ENCODE measurements at regions not wholly inside any gene's neighbourhood (a gene's known extent, or its start where the extent isn't known, plus 50 kb on each side); places are given as distances from the start of the nearest gene placed in this dataset.

DNA sequence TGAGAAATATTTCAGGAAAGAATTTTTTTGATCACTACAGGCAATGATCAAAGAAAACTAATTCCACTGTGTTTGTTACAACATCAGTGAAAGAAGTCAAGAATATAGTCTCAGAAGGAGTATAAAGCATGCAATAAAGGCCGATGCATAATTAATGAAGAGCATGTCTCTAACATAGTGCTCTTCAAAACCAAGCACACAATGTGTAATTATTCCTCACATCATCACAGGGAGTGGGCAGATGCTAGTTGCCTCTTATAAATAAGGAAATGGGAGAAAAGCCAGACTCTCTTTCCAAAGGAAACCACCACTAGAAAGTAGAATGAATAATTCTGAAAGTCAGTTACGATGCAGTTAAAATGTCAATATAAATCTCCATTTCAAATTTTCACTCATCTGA is 220.1 kb downstream of the TEX36 start:
- H3K4me3 ChIP-seq (ENCODE audit: low read depth, low read length): no peak overlapping the region
- DNase-seq: no peak
- no peak overlapping the region for H3K27ac Mint-ChIP-seq

DNA sequence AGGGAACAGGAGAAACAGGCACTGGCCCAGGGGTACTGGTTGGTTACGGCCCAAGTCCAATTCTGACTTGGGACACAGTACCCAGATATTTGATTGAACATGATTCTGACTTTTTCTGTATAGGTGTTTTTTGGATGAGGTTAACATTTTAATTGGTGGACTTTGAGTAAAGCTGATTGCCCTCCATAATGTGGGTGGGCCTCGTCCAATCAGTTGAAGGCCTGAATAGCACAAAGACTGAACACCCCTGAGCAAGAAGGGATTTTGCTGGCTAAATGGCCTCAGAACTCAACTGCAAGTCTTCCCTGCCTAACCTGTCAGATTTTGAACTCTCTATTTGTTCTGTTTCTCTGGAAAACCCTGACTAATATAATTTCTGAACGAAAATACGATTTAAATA is 222.6 kb downstream of the TEX36 start:
- Mint-ChIP-seq H3K4me1 (no peaks in the 10 kb centered on the region), H3K36me3 (no peaks in the 10 kb centered on the region), H3K9me3 (no peaks in the 10 kb centered on the region), H3K27me3 (no peaks in the 10 kb centered on the region), H3K4me3 (no peak overlapping the region), H3K27ac (no peak overlapping the region)
- H3K27ac ChIP-seq (ENCODE audit: insufficient read depth, low read length, poor library complexity, severe bottlenecking): no peak overlapping the region
- no peak overlapping the region for H3K4me3 ChIP-seq (ENCODE audit: low read depth, low read length)
- no peak for ATAC-seq (ENCODE audit: low read depth in 2 of 2)
- H3K4me1 ChIP-seq (ENCODE audit: control insufficient read depth, insufficient read depth, low read length, poor library complexity, severe bottlenecking): no peaks in the 10 kb centered on the region
- H3K9me3 ChIP-seq (ENCODE audit: control insufficient read depth in 2 of 2, low read length in 2 of 2): no peaks in the 10 kb centered on the region
- DNase-seq: no peak
- H3K27me3 ChIP-seq (ENCODE audit: control insufficient read depth, insufficient read depth, low read length): no peaks in the 10 kb centered on the region
- H3K36me3 ChIP-seq (ENCODE audit: control insufficient read depth, insufficient read depth, low read length): no peaks in the 10 kb centered on the region

More for the DNA sequence above, 220.1 kb downstream of the TEX36 start:
- H3K27me3 ChIP-seq (ENCODE audit: control insufficient read depth, insufficient read depth, low read length): no peaks in the 10 kb centered on the region
- no peaks in the 10 kb centered on the region for H3K4me1 ChIP-seq (ENCODE audit: control insufficient read depth, insufficient read depth, low read length, poor library complexity, severe bottlenecking)
- Mint-ChIP-seq H3K4me1 (no peaks in the 10 kb centered on the region), H3K36me3 (no peaks in the 10 kb centered on the region), H3K9me3 (no peaks in the 10 kb centered on the region), H3K4me3 (no peak overlapping the region), H3K27me3 (no peaks in the 10 kb centered on the region)
- H3K9me3 ChIP-seq (ENCODE audit: control insufficient read depth in 2 of 2, low read length in 2 of 2): no peaks in the 10 kb centered on the region
- no peak overlapping the region for H3K27ac ChIP-seq (ENCODE audit: insufficient read depth, low read length, poor library complexity, severe bottlenecking)
- H3K36me3 ChIP-seq (ENCODE audit: control insufficient read depth, insufficient read depth, low read length): no peaks in the 10 kb centered on the region
- no peak for ATAC-seq (ENCODE audit: low read depth in 2 of 2)

DNA sequence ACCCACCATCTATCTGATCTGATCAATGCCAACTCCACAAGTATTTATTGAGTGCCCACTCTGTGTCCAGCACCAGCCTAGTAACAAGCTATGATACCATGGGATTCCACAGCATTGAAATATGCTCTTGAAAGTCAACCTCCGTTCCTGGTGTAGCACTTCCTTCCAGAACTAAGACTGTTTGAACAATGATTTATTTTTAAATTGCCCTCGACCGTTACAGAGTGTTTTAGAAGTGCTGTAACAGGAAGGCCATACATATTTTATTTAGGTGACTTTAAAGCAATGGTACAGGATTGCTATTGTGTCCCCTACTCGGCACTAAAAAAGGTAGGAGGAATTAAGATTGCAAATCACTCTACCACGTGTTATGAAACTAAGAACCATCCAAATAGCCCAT is 225.6 kb downstream of the TEX36 start:
- ATAC-seq (ENCODE audit: low read depth in 2 of 2) (no peak), DNase-seq (no peak)
- Mint-ChIP-seq H3K4me1 (no peaks in the 10 kb centered on the region), H3K9me3 (peaks cover 0 to 1% (median 0%) of the 10 kb centered on the region in 7 donors), H3K36me3 (no peaks in the 10 kb centered on the region), H3K4me3 (no peak overlapping the region), H3K27me3 (no peaks in the 10 kb centered on the region), H3K27ac (no peak overlapping the region)
- Histone ChIP-seq H3K27me3 (ENCODE audit: control insufficient read depth, insufficient read depth, low read length) (no peaks in the 10 kb centered on the region), H3K27ac (ENCODE audit: insufficient read depth, low read length, poor library complexity, severe bottlenecking) (no peak overlapping the region), H3K9me3 (ENCODE audit: control insufficient read depth in 2 of 2, low read length in 2 of 2) (no peaks in the 10 kb centered on the region), H3K36me3 (ENCODE audit: control insufficient read depth, insufficient read depth, low read length) (no peaks in the 10 kb centered on the region), H3K4me1 (ENCODE audit: control insufficient read depth, insufficient read depth, low read length, poor library complexity, severe bottlenecking) (no peaks in the 10 kb centered on the region), H3K4me3 (ENCODE audit: low read depth, low read length) (no peak overlapping the region)

DNA sequence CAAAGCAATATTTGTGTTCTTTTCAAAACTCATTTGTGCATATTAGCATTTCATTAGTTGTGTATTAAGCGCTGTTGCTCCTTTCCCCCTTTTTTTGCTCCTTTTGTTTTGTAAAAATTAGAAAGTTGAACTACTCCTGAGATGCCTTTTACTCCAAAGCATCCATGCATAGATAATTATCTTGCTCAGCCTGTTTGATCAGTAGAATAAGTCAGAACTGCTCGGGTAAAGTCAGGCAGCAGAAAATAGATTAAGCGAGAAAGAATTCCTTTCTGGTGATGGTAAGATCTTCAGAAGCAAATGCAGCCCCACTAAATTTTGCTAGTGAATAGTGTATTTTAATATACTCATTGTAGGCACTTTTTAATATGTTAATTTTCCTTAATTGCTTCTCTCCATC is 227.1 kb downstream of the TEX36 start:
- no peaks in the 10 kb centered on the region for H3K4me1 ChIP-seq (ENCODE audit: control insufficient read depth, insufficient read depth, low read length, poor library complexity, severe bottlenecking)
- ATAC-seq (ENCODE audit: low read depth in 2 of 2) (no peak), DNase-seq (no peak)
- no peaks in the 10 kb centered on the region for H3K36me3 ChIP-seq (ENCODE audit: control insufficient read depth, insufficient read depth, low read length)
- no peak overlapping the region for H3K4me3 ChIP-seq (ENCODE audit: low read depth, low read length)
- no peak overlapping the region for H3K27ac ChIP-seq (ENCODE audit: insufficient read depth, low read length, poor library complexity, severe bottlenecking)
- Mint-ChIP-seq H3K9me3 (peaks cover 0 to 1% (median 0%) of the 10 kb centered on the region in 7 donors), H3K4me3 (no peak overlapping the region), H3K27ac (no peak overlapping the region), H3K36me3 (no peaks in the 10 kb centered on the region), H3K4me1 (no peaks in the 10 kb centered on the region), H3K27me3 (no peaks in the 10 kb centered on the region)
- H3K9me3 ChIP-seq (ENCODE audit: control insufficient read depth in 2 of 2, low read length in 2 of 2): no peaks in the 10 kb centered on the region
- no peaks in the 10 kb centered on the region for H3K27me3 ChIP-seq (ENCODE audit: control insufficient read depth, insufficient read depth, low read length)

DNA sequence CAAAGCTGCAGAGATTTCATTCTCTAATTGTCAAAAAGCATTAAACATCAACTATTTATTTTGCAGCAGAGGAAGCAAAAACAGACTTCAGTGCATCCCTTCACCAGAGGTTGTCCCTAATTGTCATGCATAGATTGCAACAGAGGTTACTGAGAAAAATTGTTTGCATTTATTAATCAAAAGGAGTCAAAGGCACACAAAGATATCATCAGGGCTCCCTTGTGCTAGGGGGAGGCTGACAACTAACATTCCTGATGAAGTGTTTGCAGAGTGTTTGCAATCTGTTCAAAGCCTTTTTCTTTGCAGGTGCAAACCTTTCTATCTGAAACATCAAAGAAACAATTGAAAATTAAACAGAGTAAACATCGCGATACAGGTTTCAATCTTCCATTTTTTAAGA is 227.5 kb downstream of the TEX36 start:
- Histone ChIP-seq H3K27me3 (ENCODE audit: control insufficient read depth, insufficient read depth, low read length) (no peaks in the 10 kb centered on the region), H3K9me3 (ENCODE audit: control insufficient read depth in 2 of 2, low read length in 2 of 2) (no peaks in the 10 kb centered on the region), H3K4me1 (ENCODE audit: control insufficient read depth, insufficient read depth, low read length, poor library complexity, severe bottlenecking) (no peaks in the 10 kb centered on the region), H3K36me3 (ENCODE audit: control insufficient read depth, insufficient read depth, low read length) (no peaks in the 10 kb centered on the region), H3K27ac (ENCODE audit: insufficient read depth, low read length, poor library complexity, severe bottlenecking) (no peak overlapping the region), H3K4me3 (ENCODE audit: low read depth, low read length) (no peak overlapping the region)
- no peaks in the 10 kb centered on the region for H3K4me1 Mint-ChIP-seq
- H3K36me3 Mint-ChIP-seq: no peaks in the 10 kb centered on the region
- H3K9me3 Mint-ChIP-seq: peaks cover 0 to 1% (median 0%) of the 10 kb centered on the region in 7 donors
- no peak overlapping the region for H3K4me3 Mint-ChIP-seq
- DNase-seq (no peak), ATAC-seq (ENCODE audit: low read depth in 2 of 2) (no peak)
- H3K27ac Mint-ChIP-seq: no peak overlapping the region
- no peaks in the 10 kb centered on the region for H3K27me3 Mint-ChIP-seq

DNA sequence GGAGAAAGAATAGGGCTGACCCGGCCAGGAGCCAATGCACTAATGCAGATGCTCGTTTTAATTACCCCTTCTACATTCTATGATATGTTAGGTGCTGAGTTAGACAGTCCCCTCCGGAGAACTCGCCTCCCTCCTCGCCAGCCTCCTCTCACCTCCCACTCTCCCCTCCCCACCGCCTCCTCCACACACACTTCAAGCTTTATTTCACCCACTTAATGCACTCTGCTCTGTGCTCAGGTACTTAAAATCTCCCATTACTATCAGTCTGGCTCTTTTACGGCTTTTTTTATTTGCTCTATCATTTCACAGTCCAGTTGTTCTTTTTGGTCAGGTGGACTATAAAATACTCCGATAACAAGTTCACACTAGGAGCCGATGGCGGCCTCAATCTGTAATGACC is 231.6 kb downstream of the TEX36 start:
- Mint-ChIP-seq H3K27me3 (no peaks in the 10 kb centered on the region), H3K9me3 (peaks cover 0 to 1% (median 0%) of the 10 kb centered on the region in 7 donors), H3K4me1 (no peaks in the 10 kb centered on the region), H3K4me3 (no peak overlapping the region), H3K27ac (no peak overlapping the region), H3K36me3 (no peaks in the 10 kb centered on the region)
- Histone ChIP-seq H3K4me1 (ENCODE audit: control insufficient read depth, insufficient read depth, low read length, poor library complexity, severe bottlenecking) (no peaks in the 10 kb centered on the region), H3K36me3 (ENCODE audit: control insufficient read depth, insufficient read depth, low read length) (no peaks in the 10 kb centered on the region), H3K9me3 (ENCODE audit: control insufficient read depth in 2 of 2, low read length in 2 of 2) (no peaks in the 10 kb centered on the region), H3K27me3 (ENCODE audit: control insufficient read depth, insufficient read depth, low read length) (no peaks in the 10 kb centered on the region), H3K27ac (ENCODE audit: insufficient read depth, low read length, poor library complexity, severe bottlenecking) (no peak overlapping the region), H3K4me3 (ENCODE audit: low read depth, low read length) (no peak overlapping the region)
- ATAC-seq (ENCODE audit: low read depth in 2 of 2) (no peak), DNase-seq (no peak)

DNA sequence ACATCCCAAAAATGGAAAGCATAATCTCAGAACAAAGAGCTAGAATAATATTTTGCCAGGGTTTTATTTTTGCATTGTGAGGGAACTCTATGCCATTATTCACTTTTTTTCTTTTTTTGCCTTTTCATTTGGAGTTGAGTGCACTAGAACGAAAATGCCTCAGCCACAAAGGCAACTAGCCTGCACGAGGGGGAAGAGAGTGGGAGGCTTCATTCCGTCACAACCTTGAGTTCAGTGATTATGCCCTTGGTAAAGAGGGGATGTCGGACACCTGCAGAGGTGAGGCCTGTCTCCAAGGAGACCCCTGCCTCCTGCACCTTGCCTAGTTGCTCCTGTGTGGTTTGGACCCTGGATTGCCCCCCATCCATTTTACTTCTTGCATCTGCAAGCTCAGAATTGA is 232.7 kb downstream of the TEX36 start:
- Mint-ChIP-seq H3K4me3 (no peak overlapping the region), H3K36me3 (no peaks in the 10 kb centered on the region), H3K27ac (no peak overlapping the region), H3K9me3 (peaks cover 0 to 2% (median 0%) of the 10 kb centered on the region in 7 donors), H3K4me1 (no peaks in the 10 kb centered on the region), H3K27me3 (no peaks in the 10 kb centered on the region)
- ATAC-seq (ENCODE audit: low read depth in 2 of 2) (no peak), DNase-seq (no peak)
- Histone ChIP-seq H3K9me3 (ENCODE audit: control insufficient read depth in 2 of 2, low read length in 2 of 2) (no peaks in the 10 kb centered on the region), H3K4me1 (ENCODE audit: control insufficient read depth, insufficient read depth, low read length, poor library complexity, severe bottlenecking) (no peaks in the 10 kb centered on the region), H3K4me3 (ENCODE audit: low read depth, low read length) (no peak overlapping the region), H3K36me3 (ENCODE audit: control insufficient read depth, insufficient read depth, low read length) (no peaks in the 10 kb centered on the region), H3K27me3 (ENCODE audit: control insufficient read depth, insufficient read depth, low read length) (no peaks in the 10 kb centered on the region), H3K27ac (ENCODE audit: insufficient read depth, low read length, poor library complexity, severe bottlenecking) (no peak overlapping the region)

DNA sequence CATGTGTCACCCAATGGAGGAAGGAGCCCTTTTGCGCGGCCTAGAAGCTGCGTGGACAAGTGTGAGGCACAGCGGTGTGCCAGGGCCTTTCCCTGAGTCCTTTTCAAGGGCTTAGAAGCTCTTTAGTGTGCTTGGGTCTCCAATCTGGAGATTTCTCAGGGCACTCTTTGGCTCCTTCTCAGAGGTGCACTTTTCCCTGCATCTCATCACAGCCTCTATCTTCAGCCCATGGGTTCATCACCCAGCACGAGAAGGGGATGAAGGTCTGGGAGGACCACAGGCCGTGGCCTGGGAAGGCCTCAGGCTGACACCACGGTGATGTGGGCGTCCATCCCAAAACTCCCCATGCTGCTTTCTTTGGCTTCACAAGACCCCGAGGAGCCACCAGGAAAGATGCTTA is 233.4 kb downstream of the TEX36 start:
- Mint-ChIP-seq H3K36me3 (no peaks in the 10 kb centered on the region), H3K27me3 (no peaks in the 10 kb centered on the region), H3K9me3 (peaks cover 0 to 3% (median 0%) of the 10 kb centered on the region in 7 donors), H3K27ac (no peak overlapping the region), H3K4me1 (no peaks in the 10 kb centered on the region), H3K4me3 (no peak overlapping the region)
- no peak for DNase-seq
- no peaks in the 10 kb centered on the region for H3K27me3 ChIP-seq (ENCODE audit: control insufficient read depth, insufficient read depth, low read length)
- no peaks in the 10 kb centered on the region for H3K9me3 ChIP-seq (ENCODE audit: control insufficient read depth in 2 of 2, low read length in 2 of 2)
- H3K36me3 ChIP-seq (ENCODE audit: control insufficient read depth, insufficient read depth, low read length): no peaks in the 10 kb centered on the region
- no peak overlapping the region for H3K4me3 ChIP-seq (ENCODE audit: low read depth, low read length)
- H3K4me1 ChIP-seq (ENCODE audit: control insufficient read depth, insufficient read depth, low read length, poor library complexity, severe bottlenecking): no peaks in the 10 kb centered on the region
- H3K27ac ChIP-seq (ENCODE audit: insufficient read depth, low read length, poor library complexity, severe bottlenecking): no peak overlapping the region
- ATAC-seq (ENCODE audit: low read depth in 2 of 2): no peak
